ENCODE measurements at regions not wholly inside any gene's neighbourhood (a gene's known extent, or its start where the extent isn't known, plus 50 kb on each side); places are given as distances from the start of the nearest gene placed in this dataset.

- no peaks in the 10 kb centered on the region for H3K9me3 ChIP-seq (ENCODE audit: low read length)
- no peak overlapping the region for H3K27ac ChIP-seq (ENCODE audit: extremely low read length, insufficient read depth, low read length)
- H3K4me1 ChIP-seq (ENCODE audit: insufficient read depth, low read length) = no peaks in the 10 kb centered on the region
- H3K27me3 ChIP-seq (ENCODE audit: control insufficient read depth in 1 of 2, insufficient read depth in 2 of 2, low read length in 2 of 2) = no peaks in the 10 kb centered on the region
- intact Hi-C loops (cut with micrococcal nuclease; ENCODE audit: unreplicated experiment) = no loop called here
- TF ChIP-seq PBX2 (CRISPR knock-in tag; IDR thresholded peaks at IDR 0.05) (no peak), ZNF441 (CRISPR knock-in tag; IDR thresholded peaks at IDR 0.05; ENCODE audit: borderline replicate concordance) (no peak), PAF1 (CRISPR knock-in tag; IDR thresholded peaks at IDR 0.05) (no peak), MXD3 (CRISPR knock-in tag; IDR thresholded peaks at IDR 0.05) (no peak), BCL6 (CRISPR knock-in tag; IDR thresholded peaks at IDR 0.05) (no peak), MXD1 (CRISPR knock-in tag; IDR thresholded peaks at IDR 0.05) (no peak)
- DNase-seq (ENCODE audit: low spot score) = no peak
- no peak for FAIRE-seq
- no CpG with 5 or more reads among the region's 2 CpGs for WGBS (ENCODE audit: low lambda C conversion rate)
- in situ Hi-C loops (cut with HindIII; ENCODE audit: extremely low pct_ligation_motif_present, low pct_unique_long_range_greater_than_20kb) = loop anchor here (25.0 kb wide), 1 partner anchor 539 kb away; no protein-coding TSS in a partner anchor
- H3K4me3 ChIP-seq (replicated peaks in 1 of 3; ENCODE audit: insufficient read depth in 1 of 3, low read depth in 2 of 3, low read length in 3 of 3) = no peak overlapping the region
- no peaks in the 10 kb centered on the region for H3K36me3 ChIP-seq (replicated peaks in 1 of 2; ENCODE audit: control insufficient read depth in 1 of 2, insufficient read depth in 2 of 2, low read length in 2 of 2)
- H3K9ac ChIP-seq (ENCODE audit: insufficient read depth, low read depth, low read length) = no peak overlapping the region
- no peak for ATAC-seq
- BruUV-seq (replicated peaks) = no TSS peak
- H2AFZ ChIP-seq (ENCODE audit: low read length) = no peak overlapping the region
- no peaks in the 10 kb centered on the region for H3K79me2 ChIP-seq (ENCODE audit: insufficient read depth, low read length)
- no peak overlapping the region for H3K4me2 ChIP-seq (ENCODE audit: low read depth, low read length)
- no peaks in the 10 kb centered on the region for H4K20me1 ChIP-seq (ENCODE audit: insufficient read depth, low read length)
- CTCF ChIA-PET (ENCODE audit: low intra/inter-chr PET ratio, low total read pairs) = no interaction called here
- POLR2A ChIA-PET = no interaction called here
Measured at GRCh38 chr9:75826314-75826713, 64.2 kb upstream of the PCSK5 start.

- no peak overlapping the region for H2AFZ ChIP-seq (ENCODE audit: low read length)
- no peak for TF ChIP-seq RARA (CRISPR knock-in tag; IDR thresholded peaks at IDR 0.05)
- no peak for TF ChIP-seq ZFP82 (CRISPR knock-in tag; IDR thresholded peaks at IDR 0.05; ENCODE audit: borderline replicate concordance)
- TF ChIP-seq HNF1B (CRISPR knock-in tag; IDR thresholded peaks at IDR 0.05) = no peak
- no peak for TF ChIP-seq ZNF704 (CRISPR knock-in tag; IDR thresholded peaks at IDR 0.05; ENCODE audit: borderline replicate concordance)
- TF ChIP-seq NR2F1 (CRISPR knock-in tag; IDR thresholded peaks at IDR 0.05) = no peak
- TF ChIP-seq ZNF839 (CRISPR knock-in tag; IDR thresholded peaks at IDR 0.05; ENCODE audit: borderline replicate concordance) = no peak
- no peak for TF ChIP-seq ZNF180 (CRISPR knock-in tag; IDR thresholded peaks at IDR 0.05; ENCODE audit: borderline replicate concordance, low read depth)
- TF ChIP-seq TP53 (CRISPR knock-in tag; conservative IDR thresholded peaks at IDR 0.05) = no peak
- TF ChIP-seq U2AF1 (optimal IDR thresholded peaks at IDR 0.05; ENCODE audit: low read depth, low read length) = no peak
- TF ChIP-seq NFE2L1 (CRISPR knock-in tag; IDR thresholded peaks at IDR 0.05; ENCODE audit: borderline replicate concordance) = no peak
Measured at GRCh38 chr9:75830303-75830702, 60.2 kb upstream of the PCSK5 start.

More at GRCh38 chr9:75830303-75830702, 60.2 kb upstream of the PCSK5 start:
- Histone ChIP-seq H3K9ac (ENCODE audit: insufficient read depth, low read depth, low read length) (no peak overlapping the region), H3K27ac (ENCODE audit: extremely low read length, insufficient read depth, low read length) (no peak overlapping the region), H3K4me1 (ENCODE audit: insufficient read depth, low read length) (no peaks in the 10 kb centered on the region), H3K4me3 (replicated peaks in 1 of 3; ENCODE audit: insufficient read depth in 1 of 3, low read depth in 2 of 3, low read length in 3 of 3) (no peak overlapping the region), H4K20me1 (ENCODE audit: insufficient read depth, low read length) (no peaks in the 10 kb centered on the region), H3K36me3 (replicated peaks in 1 of 2; ENCODE audit: control insufficient read depth in 1 of 2, insufficient read depth in 2 of 2, low read length in 2 of 2) (no peaks in the 10 kb centered on the region), H3K9me3 (ENCODE audit: low read length) (no peaks in the 10 kb centered on the region), H3K79me2 (ENCODE audit: insufficient read depth, low read length) (no peaks in the 10 kb centered on the region), H3K27me3 (ENCODE audit: control insufficient read depth in 1 of 2, insufficient read depth in 2 of 2, low read length in 2 of 2) (no peaks in the 10 kb centered on the region), H3K4me2 (ENCODE audit: low read depth, low read length) (no peak overlapping the region)
- ChIA-PET POLR2A (no interaction called here), CTCF (ENCODE audit: low intra/inter-chr PET ratio, low total read pairs) (no interaction called here)
- ATAC-seq (no peak), DNase-seq (ENCODE audit: low spot score) (no peak), FAIRE-seq (no peak)
- intact Hi-C loops (cut with micrococcal nuclease; ENCODE audit: unreplicated experiment) = no loop called here
- no TSS peak for BruUV-seq (replicated peaks)
- in situ Hi-C loops (cut with HindIII; ENCODE audit: extremely low pct_ligation_motif_present, low pct_unique_long_range_greater_than_20kb) = loop anchor here (25.0 kb wide), 1 partner anchor 543 kb away; no protein-coding TSS in a partner anchor
